GM12801 (cell line): ENCODE measurements at regions not wholly inside any gene's neighbourhood (a gene's known extent, or its start where the extent isn't known, plus 50 kb on each side); places are given as distances from the start of the nearest gene placed in this dataset.

Source experiments
- CTCF ChIP-seq: IDR thresholded peaks from one replicate; pipeline ENCODE4 v1.5.1; 2011; ENCODE audit warnings: control low read depth; ENCODE audit not compliant: insufficient read length; ENCODE audit errors: extremely low read depth

GRCh38 chr15:39468331-39468730 lies 112.5 kb upstream of the THBS1 start:
- no peak for TF ChIP-seq CTCF

GRCh38 chr15:39468828-39469227 lies 112.1 kb upstream of the THBS1 start:
- TF ChIP-seq CTCF: no peak

GRCh38 chr15:39471785-39472574 lies 108.9 kb upstream of the THBS1 start:
- TF ChIP-seq CTCF: no peak

- TF ChIP-seq CTCF: no peak
These were observed 108.1 kb upstream of the THBS1 start for GRCh38 chr15:39472621-39473297.

- TF ChIP-seq CTCF: no peak
These were observed 107.5 kb upstream of the THBS1 start for GRCh38 chr15:39473298-39473947.

GRCh38 chr15:39474657-39475056 lies 106.2 kb upstream of the THBS1 start:
- no peak for TF ChIP-seq CTCF

- TF ChIP-seq CTCF: no peak
These were observed 101.9 kb upstream of the THBS1 start for GRCh38 chr15:39478996-39479395.
